ENCODE measurements at regions not wholly inside any gene's neighbourhood (a gene's known extent, or its start where the extent isn't known, plus 50 kb on each side); places are given as distances from the start of the nearest gene placed in this dataset.

- TF ChIP-seq CTCF (IDR thresholded peaks at IDR 0.05) (no peak), EZH2 (IDR thresholded peaks at IDR 0.05; ENCODE audit: borderline replicate concordance, insufficient read depth, low read depth, low read length, poor library complexity, severe bottlenecking) (no peak)
Observed at GRCh38 chr4:184288451-184289178, 70.9 kb upstream of the ENPP6 start.
